CD4-positive, CD25-positive, alpha-beta regulatory T cell (primary cell): ENCODE measurements at regions not wholly inside any gene's neighbourhood (a gene's known extent, or its start where the extent isn't known, plus 50 kb on each side); places are given as distances from the start of the nearest gene placed in this dataset.
"Not testable (repeated sequence)": the region's sequence is repeated elsewhere in the genome, so short reads cannot be mapped to it uniquely, and the experiment has no call there.

Source experiments
- ATAC-seq, 2 donors: fragments of 150-1000 bp; cut with Tn5 transposase; one replicate each; pipeline ENCODE4 v1.10.0; 2021; ENCODE audit warnings: low read depth in 2 of 2, moderate number of reproducible peaks in 2 of 2, moderate library complexity in 1 of 2
- DNase-seq, 3 donors: peaks; one replicate each; pipeline versions ENCODE4 v3.0.0 to v3.0.0-alpha.2; 2012 to 2022; ENCODE audit warnings: mixed read lengths in 1 of 3
- H3K27ac ChIP-seq: one replicate; pipeline ENCODE4 v1.7.0; 2013; ENCODE audit warnings: mild to moderate bottlenecking, low read length; ENCODE audit not compliant: insufficient read depth, poor library complexity, severe bottlenecking
- H3K27me3 ChIP-seq: one replicate; pipeline ENCODE4 v1.7.0; 2013; ENCODE audit warnings: low read length; ENCODE audit not compliant: control insufficient read depth, insufficient read depth
- H3K36me3 ChIP-seq: one replicate; pipeline ENCODE4 v1.7.0; 2013; ENCODE audit warnings: mild to moderate bottlenecking, low read length, moderate library complexity; ENCODE audit not compliant: control insufficient read depth, insufficient read depth
- H3K4me1 ChIP-seq: 2 replicates; pipeline ENCODE4 v1.7.0; 2013; ENCODE audit warnings: mild to moderate bottlenecking, low read length; ENCODE audit not compliant: insufficient read depth, control insufficient read depth, poor library complexity, severe bottlenecking
- H3K4me3 ChIP-seq: one replicate; pipeline ENCODE4 v1.7.0; 2013; ENCODE audit warnings: low read depth, mild to moderate bottlenecking, low read length, moderate library complexity
- H3K9me3 ChIP-seq, 2 experiments: 1 replicate in 1 of 2; 2 replicates in 1 of 2; pipeline ENCODE4 v1.7.0; 2013; ENCODE audit warnings: low read length in 2 of 2, mild to moderate bottlenecking in 1 of 2, moderate library complexity in 1 of 2; ENCODE audit not compliant: control insufficient read depth in 2 of 2
- H3K27ac Mint-ChIP-seq, 3 donors: one replicate each; pipeline ENCODE4 v1.8.0; 2020 to 2022; ENCODE audit warnings: mild to moderate bottlenecking in 3 of 3, mixed read lengths in 3 of 3, moderate library complexity in 2 of 3
- H3K27me3 Mint-ChIP-seq: one replicate; pipeline ENCODE4 v1.8.0; 2022; ENCODE audit warnings: mild to moderate bottlenecking, mixed read lengths
- H3K36me3 Mint-ChIP-seq: one replicate; pipeline ENCODE4 v1.8.0; 2020; ENCODE audit warnings: mixed read lengths
- H3K4me1 Mint-ChIP-seq, 4 donors: one replicate each; pipeline ENCODE4 v1.8.0; 2020 to 2022; ENCODE audit warnings: mixed read lengths in 4 of 4, mild to moderate bottlenecking in 1 of 4
- H3K4me3 Mint-ChIP-seq, 4 donors: one replicate each; pipeline ENCODE4 v1.8.0; 2020 to 2022; ENCODE audit warnings: mild to moderate bottlenecking in 4 of 4, mixed read lengths in 4 of 4, moderate library complexity in 3 of 4
- H3K9me3 Mint-ChIP-seq, 7 donors: one replicate each; pipeline ENCODE4 v1.8.0; 2020 to 2022; ENCODE audit warnings: mixed read lengths in 7 of 7, mild to moderate bottlenecking in 3 of 7, moderate library complexity in 2 of 7

DNA sequence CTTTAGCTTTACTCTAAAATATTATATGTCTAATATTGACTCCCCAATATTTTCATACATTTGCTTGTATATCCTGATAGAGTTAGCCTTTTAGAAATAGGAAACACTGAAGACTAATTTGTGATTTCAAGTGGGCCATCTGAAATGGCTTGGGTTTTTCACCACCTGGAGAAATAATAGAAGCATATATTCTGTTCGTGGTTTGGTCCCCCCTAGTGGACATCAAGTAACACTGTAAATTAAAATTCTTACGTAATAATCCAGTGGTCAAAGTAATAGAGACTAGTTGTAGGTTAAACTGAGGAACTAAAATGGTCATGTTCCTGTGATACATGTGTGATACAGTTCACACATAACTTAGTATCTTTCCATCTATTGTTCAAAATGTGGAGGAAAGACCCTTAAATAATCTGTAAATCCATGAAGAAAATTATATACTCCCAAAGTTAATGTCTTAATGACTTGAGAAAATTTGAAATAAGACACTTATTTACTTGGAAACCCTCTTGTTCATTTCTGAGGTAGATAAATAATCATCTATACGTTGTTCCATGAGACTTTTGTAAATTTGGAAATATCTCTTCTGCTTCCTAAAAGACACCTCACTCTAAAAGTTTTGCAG, 79.8 kb upstream of the SMARCAD1 start:
- H3K27ac Mint-ChIP-seq, result no peak overlapping the region
- no peaks in the 10 kb centered on the region for H3K9me3 ChIP-seq
- H3K27me3 ChIP-seq, result no peaks in the 10 kb centered on the region
- H3K27ac ChIP-seq, result no peak overlapping the region
- no peaks in the 10 kb centered on the region for H3K27me3 Mint-ChIP-seq
- no peaks in the 10 kb centered on the region for H3K36me3 ChIP-seq
- ATAC-seq (no peak), DNase-seq (peak in 1 of 3 donors; percentile 36)
- H3K4me1 ChIP-seq, result no peaks in the 10 kb centered on the region
- no peaks in the 10 kb centered on the region for H3K36me3 Mint-ChIP-seq
- H3K4me3 ChIP-seq, result no peak overlapping the region
- H3K9me3 Mint-ChIP-seq, result no peaks in the 10 kb centered on the region
- no peak overlapping the region for H3K4me3 Mint-ChIP-seq
- no peaks in the 10 kb centered on the region for H3K4me1 Mint-ChIP-seq

DNA sequence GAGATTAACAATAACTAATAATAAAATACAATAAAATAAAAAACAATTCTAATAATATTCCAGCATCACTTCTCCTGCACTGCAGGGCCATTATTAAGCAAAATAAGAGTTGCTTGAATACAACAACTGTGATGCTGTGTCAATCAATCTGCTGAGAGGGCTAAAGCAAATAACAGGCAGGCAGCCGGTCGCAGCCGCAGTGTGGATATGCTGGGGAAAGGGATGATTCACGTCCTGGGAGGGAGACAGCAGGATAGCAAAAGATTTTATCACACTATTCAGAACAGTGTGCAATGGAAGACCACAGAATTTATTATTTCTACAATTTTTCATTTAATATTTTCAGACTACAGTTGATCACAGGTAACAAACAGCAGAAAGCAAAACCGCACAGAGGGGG, 76.5 kb upstream of the SMARCAD1 start:
- Mint-ChIP-seq H3K27ac (no peak overlapping the region), H3K9me3 (no peaks in the 10 kb centered on the region), H3K36me3 (no peaks in the 10 kb centered on the region), H3K4me3 (no peak overlapping the region), H3K4me1 (no peaks in the 10 kb centered on the region), H3K27me3 (no peaks in the 10 kb centered on the region)
- Histone ChIP-seq H3K27ac (no peak overlapping the region), H3K9me3 (no peaks in the 10 kb centered on the region), H3K27me3 (no peaks in the 10 kb centered on the region), H3K4me3 (no peak overlapping the region), H3K36me3 (no peaks in the 10 kb centered on the region), H3K4me1 (no peaks in the 10 kb centered on the region)
- DNase-seq (no peak), ATAC-seq (no peak)

DNA sequence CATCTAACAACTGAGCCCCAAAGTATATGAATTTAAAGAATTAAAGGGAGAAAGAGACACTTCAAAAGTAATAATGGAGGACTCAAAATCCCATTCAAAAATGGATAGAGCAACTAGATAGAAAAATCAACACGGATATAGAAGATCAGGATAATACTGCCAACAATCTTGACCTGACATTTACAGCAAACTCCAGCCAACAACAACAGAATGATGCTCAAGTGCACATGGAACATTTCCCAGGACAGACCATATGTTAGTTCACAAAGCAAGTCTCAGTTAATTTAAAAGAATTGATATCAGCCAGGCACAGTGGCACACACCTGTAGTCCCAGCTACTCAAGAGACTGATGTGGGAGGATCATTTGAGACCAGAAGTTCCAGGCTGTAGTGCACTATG, 72.0 kb upstream of the SMARCAD1 start:
- H3K27me3 Mint-ChIP-seq, result no peaks in the 10 kb centered on the region
- no peaks in the 10 kb centered on the region for H3K9me3 ChIP-seq
- H3K4me3 Mint-ChIP-seq, result no peak overlapping the region
- H3K27me3 ChIP-seq, result no peaks in the 10 kb centered on the region
- no peaks in the 10 kb centered on the region for H3K4me1 Mint-ChIP-seq
- no peak overlapping the region for H3K27ac Mint-ChIP-seq
- no peaks in the 10 kb centered on the region for H3K4me1 ChIP-seq
- H3K4me3 ChIP-seq, result no peak overlapping the region
- no peak for ATAC-seq
- no peak for DNase-seq
- H3K36me3 ChIP-seq, result no peaks in the 10 kb centered on the region
- H3K9me3 Mint-ChIP-seq, result no peaks in the 10 kb centered on the region
- no peaks in the 10 kb centered on the region for H3K36me3 Mint-ChIP-seq
- no peak overlapping the region for H3K27ac ChIP-seq

DNA sequence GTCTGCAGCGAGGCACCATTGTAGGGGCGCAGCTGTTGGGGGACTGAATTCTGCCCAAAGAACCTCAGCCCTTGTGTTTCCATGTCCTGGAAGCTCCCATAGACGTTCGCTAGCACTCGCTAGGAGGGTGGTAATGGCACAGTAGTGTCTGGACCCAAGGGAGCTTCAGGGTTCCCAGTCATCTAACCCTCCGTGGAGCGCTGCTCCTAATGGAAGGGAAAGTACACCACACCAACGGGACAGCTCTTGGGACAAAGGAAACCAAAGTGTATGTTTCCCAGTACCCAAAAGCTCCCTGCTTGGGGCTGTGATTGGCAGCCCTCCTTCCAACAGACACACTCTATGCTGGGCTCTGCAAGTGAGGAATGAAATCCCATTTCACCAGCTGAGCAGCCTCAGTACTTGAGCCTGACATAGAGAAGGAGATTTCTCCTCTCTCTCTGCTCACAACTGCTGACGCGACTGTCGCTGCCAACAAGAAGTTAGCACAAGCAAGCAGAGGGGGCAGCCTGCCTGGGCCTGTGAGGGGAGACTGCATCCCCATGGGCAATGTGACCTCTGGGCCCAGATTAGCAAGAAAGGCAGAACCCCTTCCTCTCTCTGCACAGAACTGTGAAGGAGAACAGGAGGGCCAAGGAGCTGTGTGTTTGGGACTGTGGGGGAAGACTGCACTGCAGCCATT, 67.6 kb upstream of the SMARCAD1 start:
- H3K4me1 ChIP-seq, result no peaks in the 10 kb centered on the region
- H3K4me3 ChIP-seq, result no peak overlapping the region
- H3K4me1 Mint-ChIP-seq, result no peaks in the 10 kb centered on the region
- no peaks in the 10 kb centered on the region for H3K27me3 Mint-ChIP-seq
- H3K4me3 Mint-ChIP-seq, result no peak overlapping the region
- H3K27ac Mint-ChIP-seq, result no peak overlapping the region
- peaks cover 0 to 8% (median 0%) of the 10 kb centered on the region in 7 donors for H3K9me3 Mint-ChIP-seq
- DNase-seq (no peak), ATAC-seq (no peak)
- H3K27me3 ChIP-seq, result no peaks in the 10 kb centered on the region
- no peaks in the 10 kb centered on the region for H3K36me3 ChIP-seq
- no peaks in the 10 kb centered on the region for H3K9me3 ChIP-seq
- H3K27ac ChIP-seq, result no peak overlapping the region
- no peaks in the 10 kb centered on the region for H3K36me3 Mint-ChIP-seq

DNA sequence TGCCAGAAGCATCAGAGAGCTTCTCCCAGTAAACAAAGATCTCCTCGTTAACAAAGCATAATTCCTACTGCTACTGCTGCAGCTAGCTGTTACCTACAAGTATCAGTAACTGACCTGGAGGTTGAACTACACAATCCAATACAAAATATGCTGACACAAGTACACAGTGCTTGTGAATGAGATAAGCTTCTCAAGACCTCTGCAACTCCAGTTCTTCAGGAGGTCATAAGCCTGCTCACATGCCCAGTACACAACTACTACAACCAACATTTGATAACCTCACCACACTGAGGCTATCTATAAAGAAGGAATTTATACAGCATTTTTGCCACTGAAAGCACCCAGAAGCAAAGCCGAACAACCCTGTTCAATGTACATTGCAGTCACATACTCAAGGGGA, 66.7 kb upstream of the SMARCAD1 start:
- Mint-ChIP-seq H3K27me3 (no peaks in the 10 kb centered on the region), H3K9me3 (peaks cover 0 to 8% (median 0%) of the 10 kb centered on the region in 7 donors), H3K36me3 (no peaks in the 10 kb centered on the region), H3K27ac (peak overlapping the region in 1 of 3 donors; percentile 58), H3K4me1 (no peaks in the 10 kb centered on the region), H3K4me3 (no peak overlapping the region)
- no peaks in the 10 kb centered on the region for H3K36me3 ChIP-seq
- ATAC-seq, result no peak
- no peak overlapping the region for H3K4me3 ChIP-seq
- no peak for DNase-seq
- H3K4me1 ChIP-seq, result no peaks in the 10 kb centered on the region
- no peak overlapping the region for H3K27ac ChIP-seq
- H3K9me3 ChIP-seq, result no peaks in the 10 kb centered on the region
- H3K27me3 ChIP-seq, result no peaks in the 10 kb centered on the region

DNA sequence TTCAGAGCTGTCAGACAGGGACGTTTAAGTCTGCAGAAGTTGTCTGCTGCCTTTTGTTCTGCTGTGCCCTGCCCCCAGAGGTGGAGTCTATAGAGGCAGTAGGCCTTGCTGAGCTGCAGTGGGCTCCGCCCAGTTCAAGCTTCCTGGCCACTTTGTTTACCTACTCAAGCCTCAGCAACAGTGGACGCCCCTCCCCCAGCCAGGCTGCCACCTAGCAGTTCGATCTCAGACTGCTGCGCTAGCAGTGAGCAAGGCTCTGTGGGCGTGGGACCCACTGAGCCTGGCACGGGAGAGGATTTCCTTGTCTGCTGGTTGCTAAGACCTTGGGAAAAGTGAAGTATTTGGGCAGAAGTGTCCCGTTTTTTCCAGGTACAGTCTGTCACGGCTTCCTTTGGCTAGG, 59.6 kb upstream of the SMARCAD1 start:
- H3K4me1 Mint-ChIP-seq, H3K27me3 ChIP-seq, H3K36me3 ChIP-seq, H3K9me3 ChIP-seq, H3K27me3 Mint-ChIP-seq, H3K4me3 ChIP-seq, H3K27ac ChIP-seq, ATAC-seq, DNase-seq, H3K27ac Mint-ChIP-seq, H3K4me1 ChIP-seq, H3K36me3 Mint-ChIP-seq, H3K4me3 Mint-ChIP-seq, H3K9me3 Mint-ChIP-seq: not testable (repeated sequence)

DNA sequence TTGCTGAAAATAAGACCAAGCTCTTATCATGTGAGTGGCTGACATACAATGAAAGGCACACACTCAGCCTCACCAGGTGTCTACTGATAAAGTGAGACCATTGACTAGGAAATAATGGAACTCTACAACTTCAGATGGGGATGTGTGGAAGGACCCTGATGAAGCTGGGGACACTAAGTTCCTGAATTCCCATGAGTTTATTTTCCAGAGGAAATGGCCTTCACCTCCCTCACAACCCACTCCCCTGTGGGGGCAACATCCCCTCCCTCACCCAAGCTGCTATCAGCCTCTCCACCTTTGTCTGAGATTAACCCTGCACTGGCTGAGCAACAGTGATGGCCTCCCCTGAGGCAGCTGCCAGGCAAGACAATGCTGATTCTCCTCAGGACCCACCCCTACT, 55.2 kb upstream of the SMARCAD1 start:
- no peaks in the 10 kb centered on the region for H3K36me3 Mint-ChIP-seq
- no peak overlapping the region for H3K27ac ChIP-seq
- DNase-seq, result no peak
- H3K27me3 Mint-ChIP-seq, result no peaks in the 10 kb centered on the region
- H3K4me1 ChIP-seq, result no peaks in the 10 kb centered on the region
- H3K27me3 ChIP-seq, result no peaks in the 10 kb centered on the region
- no peaks in the 10 kb centered on the region for H3K9me3 ChIP-seq
- H3K4me1 Mint-ChIP-seq, result no peaks in the 10 kb centered on the region
- ATAC-seq, result no peak
- no peak overlapping the region for H3K4me3 Mint-ChIP-seq
- H3K4me3 ChIP-seq, result no peak overlapping the region
- H3K9me3 Mint-ChIP-seq, result peaks cover 0 to 2% (median 1%) of the 10 kb centered on the region in 7 donors
- no peaks in the 10 kb centered on the region for H3K36me3 ChIP-seq
- no peak overlapping the region for H3K27ac Mint-ChIP-seq

DNA sequence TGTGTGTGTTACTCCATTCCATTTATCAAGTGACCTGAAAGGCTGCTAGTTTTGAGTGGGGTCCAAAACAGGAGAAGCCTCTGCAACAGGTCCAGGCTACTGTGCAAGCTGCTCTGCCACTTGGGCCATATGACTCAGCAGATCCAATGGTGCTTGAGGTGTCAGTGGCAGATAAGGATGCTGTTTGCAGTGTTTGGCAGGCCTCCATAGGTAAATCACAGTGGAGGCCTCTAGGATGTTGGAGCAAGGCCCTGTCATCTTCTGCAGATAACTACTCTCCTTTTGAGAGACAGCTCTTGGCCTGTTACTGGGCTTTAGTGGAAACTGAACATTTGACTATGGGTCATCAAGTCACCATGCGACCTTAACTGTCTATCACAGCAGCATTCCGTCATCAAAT, 52.3 kb upstream of the SMARCAD1 start:
- H3K9me3 Mint-ChIP-seq, result peaks cover 0 to 12% (median 1%) of the 10 kb centered on the region in 7 donors
- H3K4me3 Mint-ChIP-seq, H3K4me1 Mint-ChIP-seq, ATAC-seq, H3K9me3 ChIP-seq, H3K4me3 ChIP-seq, H3K27me3 Mint-ChIP-seq, H3K27ac Mint-ChIP-seq, H3K27me3 ChIP-seq, H3K27ac ChIP-seq, H3K36me3 Mint-ChIP-seq, H3K4me1 ChIP-seq, DNase-seq, H3K36me3 ChIP-seq: not testable (repeated sequence)
